Type B pancreatic cell (in vitro differentiated cells): ENCODE measurements at regions not wholly inside any gene's neighbourhood (a gene's known extent, or its start where the extent isn't known, plus 50 kb on each side); places are given as distances from the start of the nearest gene placed in this dataset.

Experiments
- DNase-seq: peaks from one replicate; pipeline ENCODE4 v3.0.0; 2021; ENCODE audit warnings: mixed read lengths; ENCODE audit not compliant: unreplicated experiment; ENCODE audit errors: extremely low spot score
- H3K27ac Mint-ChIP-seq: 2 replicates; pipeline ENCODE4 v1.8.0; 2021; ENCODE audit warnings: mild to moderate bottlenecking, mixed read lengths
- H3K27me3 Mint-ChIP-seq: 2 replicates; pipeline ENCODE4 v1.8.0; 2021; ENCODE audit warnings: mixed read lengths
- H3K36me3 Mint-ChIP-seq: 2 replicates; pipeline ENCODE4 v1.8.0; 2021; ENCODE audit warnings: mixed read lengths
- H3K4me1 Mint-ChIP-seq: one replicate; pipeline ENCODE4 v1.8.0; 2021; ENCODE audit warnings: mixed read lengths; ENCODE audit not compliant: unreplicated experiment
- H3K4me3 Mint-ChIP-seq: 2 replicates; pipeline ENCODE4 v1.8.0; 2021; ENCODE audit warnings: mild to moderate bottlenecking, mixed read lengths
- H3K9me3 Mint-ChIP-seq: 2 replicates; pipeline ENCODE4 v1.8.0; 2021; ENCODE audit warnings: mixed read lengths
- CTCF ChIP-seq: fragments of 200-600 bp; sonication (generic); conservative IDR thresholded peaks from 2 replicates; pipeline ENCODE4 v1.5.0; 2021; ENCODE audit warnings: antibody characterized with exemption, mild to moderate bottlenecking

- Mint-ChIP-seq H3K27me3 (no peaks in the 10 kb centered on the region), H3K9me3 (peaks cover 14% of the 10 kb centered on the region), H3K36me3 (no peaks in the 10 kb centered on the region), H3K4me1 (no peaks in the 10 kb centered on the region), H3K4me3 (no peak overlapping the region), H3K27ac (no peak overlapping the region)
- no peak for TF ChIP-seq CTCF
- DNase-seq: no peak
Observed at GRCh38 chr5:165574100-165574499, 2068.7 kb downstream of the MAT2B start.

- Mint-ChIP-seq H3K27me3 (no peaks in the 10 kb centered on the region), H3K4me1 (no peaks in the 10 kb centered on the region), H3K36me3 (no peaks in the 10 kb centered on the region), H3K9me3 (peaks cover 5% of the 10 kb centered on the region), H3K27ac (no peak overlapping the region), H3K4me3 (no peak overlapping the region)
- no peak for TF ChIP-seq CTCF
- DNase-seq: no peak
Observed at GRCh38 chr5:165576678-165577275, 2071.4 kb downstream of the MAT2B start.

GRCh38 chr5:165579911-165580310, 2074.5 kb downstream of the MAT2B start:
- Mint-ChIP-seq H3K4me3 (no peak overlapping the region), H3K4me1 (no peaks in the 10 kb centered on the region)

GRCh38 chr5:165594693-165595092, 2089.3 kb downstream of the MAT2B start:
- no peak for DNase-seq
- no peaks in the 10 kb centered on the region for H3K27me3 Mint-ChIP-seq
- H3K27ac Mint-ChIP-seq: no peak overlapping the region
- no peak for TF ChIP-seq CTCF
- no peak overlapping the region for H3K4me3 Mint-ChIP-seq
- H3K9me3 Mint-ChIP-seq: no peaks in the 10 kb centered on the region
- H3K36me3 Mint-ChIP-seq: no peaks in the 10 kb centered on the region
- H3K4me1 Mint-ChIP-seq: peaks cover 13% of the 10 kb centered on the region

More at GRCh38 chr5:165579911-165580310, 2074.5 kb downstream of the MAT2B start:
- no peaks in the 10 kb centered on the region for H3K27me3 Mint-ChIP-seq
- no peak for DNase-seq
- no peak overlapping the region for H3K27ac Mint-ChIP-seq
- H3K9me3 Mint-ChIP-seq: peaks cover 5% of the 10 kb centered on the region
- TF ChIP-seq CTCF: no peak
- H3K36me3 Mint-ChIP-seq: no peaks in the 10 kb centered on the region

GRCh38 chr5:165602529-165602928, 2097.1 kb downstream of the MAT2B start:
- no peak for TF ChIP-seq CTCF
- DNase-seq: no peak
- Mint-ChIP-seq H3K4me1 (no peaks in the 10 kb centered on the region), H3K36me3 (no peaks in the 10 kb centered on the region), H3K27me3 (no peaks in the 10 kb centered on the region), H3K4me3 (no peak overlapping the region), H3K9me3 (no peaks in the 10 kb centered on the region), H3K27ac (no peak overlapping the region)

GRCh38 chr5:165607026-165607425, 2101.6 kb downstream of the MAT2B start:
- no peaks in the 10 kb centered on the region for H3K4me1 Mint-ChIP-seq
- no peak overlapping the region for H3K27ac Mint-ChIP-seq
- no peaks in the 10 kb centered on the region for H3K27me3 Mint-ChIP-seq
- DNase-seq: no peak
- H3K36me3 Mint-ChIP-seq: no peaks in the 10 kb centered on the region
- H3K4me3 Mint-ChIP-seq: no peak overlapping the region
- no peak for TF ChIP-seq CTCF
- H3K9me3 Mint-ChIP-seq: no peaks in the 10 kb centered on the region
